ENCODE measurements at regions not wholly inside any gene's neighbourhood (a gene's known extent, or its start where the extent isn't known, plus 50 kb on each side); places are given as distances from the start of the nearest gene placed in this dataset.

GRCh38 chr11:114758627-114759026, 80.3 kb downstream of the NXPE2 start:
- no peak for DNase-seq (ENCODE audit: low spot score)

GRCh38 chr11:114762408-114762807, 84.1 kb downstream of the NXPE2 start:
- DNase-seq (ENCODE audit: low spot score) = peak; percentile 80

GRCh38 chr11:114764563-114764962, 86.2 kb downstream of the NXPE2 start:
- no peak for DNase-seq (ENCODE audit: low spot score)

- no peak for DNase-seq (ENCODE audit: low spot score)
Observed at GRCh38 chr11:114771172-114771571, 92.8 kb downstream of the NXPE2 start.

- no peak for DNase-seq (ENCODE audit: low spot score)
Observed at GRCh38 chr11:114773541-114774338, 95.4 kb downstream of the NXPE2 start.

GRCh38 chr11:114774599-114775361, 96.5 kb downstream of the NXPE2 start:
- no peak for DNase-seq (ENCODE audit: low spot score)

GRCh38 chr11:114775875-114776621, 97.7 kb downstream of the NXPE2 start:
- DNase-seq (ENCODE audit: low spot score) = no peak

- DNase-seq (ENCODE audit: low spot score) = no peak
Observed at GRCh38 chr11:114776956-114777355, 98.6 kb downstream of the NXPE2 start.

GRCh38 chr11:114779189-114779588, 100.9 kb downstream of the NXPE2 start:
- DNase-seq (ENCODE audit: low spot score) = no peak

- DNase-seq (ENCODE audit: low spot score) = no peak
Observed at GRCh38 chr11:114782650-114783310, 104.5 kb downstream of the NXPE2 start.

GRCh38 chr11:114783805-114784204, 105.5 kb downstream of the NXPE2 start:
- no peak for DNase-seq (ENCODE audit: low spot score)

GRCh38 chr11:114784216-114784615, 105.9 kb downstream of the NXPE2 start:
- no peak for DNase-seq (ENCODE audit: low spot score)

- no peak for DNase-seq (ENCODE audit: low spot score)
Observed at GRCh38 chr11:114784891-114785290, 106.6 kb downstream of the NXPE2 start.

- no peak for DNase-seq (ENCODE audit: low spot score)
Observed at GRCh38 chr11:114785820-114786219, 107.5 kb downstream of the NXPE2 start.

GRCh38 chr11:114787126-114787525, 108.8 kb downstream of the NXPE2 start:
- no peak for DNase-seq (ENCODE audit: low spot score)

GRCh38 chr11:114790910-114791309, 112.6 kb downstream of the NXPE2 start:
- DNase-seq (ENCODE audit: low spot score) = no peak

GRCh38 chr11:114794048-114794684, 115.8 kb downstream of the NXPE2 start:
- no peak for DNase-seq (ENCODE audit: low spot score)

GRCh38 chr11:114796954-114797721, 118.8 kb downstream of the NXPE2 start:
- no peak for DNase-seq (ENCODE audit: low spot score)

- DNase-seq (ENCODE audit: low spot score) = no peak
Observed at GRCh38 chr11:114799476-114799875, 121.1 kb downstream of the NXPE2 start.

GRCh38 chr11:114801773-114802172, 123.4 kb downstream of the NXPE2 start:
- DNase-seq (ENCODE audit: low spot score) = no peak

GRCh38 chr11:114802878-114803277, 124.6 kb downstream of the NXPE2 start:
- no peak for DNase-seq (ENCODE audit: low spot score)
